RPMI8226 (cell line): ENCODE measurements at regions not wholly inside any gene's neighbourhood (a gene's known extent, or its start where the extent isn't known, plus 50 kb on each side); places are given as distances from the start of the nearest gene placed in this dataset.
"Not testable (repeated sequence)": the region's sequence is repeated elsewhere in the genome, so short reads cannot be mapped to it uniquely, and the experiment has no call there.

ENCODE experiments used
- DNase-seq: peaks from one replicate; pipeline ENCODE4 v3.0.0-alpha.2; 2015

GRCh38 chr2:144630459-144631215 lies 110.7 kb upstream of the ZEB2 start:
- DNase-seq = no peak

- no peak for DNase-seq
Observed at GRCh38 chr2:144629935-144630334, 110.0 kb upstream of the ZEB2 start.

GRCh38 chr2:144628566-144628965 lies 108.6 kb upstream of the ZEB2 start:
- DNase-seq = no peak

GRCh38 chr2:144625626-144626025 lies 105.7 kb upstream of the ZEB2 start:
- DNase-seq = no peak

GRCh38 chr2:144625226-144625625 lies 105.3 kb upstream of the ZEB2 start:
- no peak for DNase-seq

- no peak for DNase-seq
Observed at GRCh38 chr2:144624451-144624850, 104.5 kb upstream of the ZEB2 start.

GRCh38 chr2:144622373-144622772 lies 102.5 kb upstream of the ZEB2 start:
- not testable (repeated sequence) for DNase-seq

GRCh38 chr2:144621266-144621665 lies 101.3 kb upstream of the ZEB2 start:
- DNase-seq = no peak

GRCh38 chr2:144619760-144620159 lies 99.8 kb upstream of the ZEB2 start:
- DNase-seq = no peak

- not testable (repeated sequence) for DNase-seq
Observed at GRCh38 chr2:144617171-144617570, 97.3 kb upstream of the ZEB2 start.

- DNase-seq = no peak
Observed at GRCh38 chr2:144615866-144616565, 96.1 kb upstream of the ZEB2 start.

- peak; percentile 8 for DNase-seq
Observed at GRCh38 chr2:144607891-144608521, 88.1 kb upstream of the ZEB2 start.

GRCh38 chr2:144607099-144607498 lies 87.2 kb upstream of the ZEB2 start:
- DNase-seq = no peak

- no peak for DNase-seq
Observed at GRCh38 chr2:144606466-144607095, 86.7 kb upstream of the ZEB2 start.

GRCh38 chr2:144605231-144605840 lies 85.4 kb upstream of the ZEB2 start:
- DNase-seq = peak; percentile 31

GRCh38 chr2:144603334-144603733 lies 83.4 kb upstream of the ZEB2 start:
- DNase-seq = no peak

GRCh38 chr2:144598906-144599305 lies 79.0 kb upstream of the ZEB2 start:
- no peak for DNase-seq

GRCh38 chr2:144597894-144598593 lies 78.1 kb upstream of the ZEB2 start:
- DNase-seq = no peak

- DNase-seq = no peak
Observed at GRCh38 chr2:144597388-144597787, 77.5 kb upstream of the ZEB2 start.

- DNase-seq = no peak
Observed at GRCh38 chr2:144596073-144596871, 76.4 kb upstream of the ZEB2 start.

- DNase-seq = no peak
Observed at GRCh38 chr2:144595686-144596072, 75.8 kb upstream of the ZEB2 start.

GRCh38 chr2:144595279-144595678 lies 75.4 kb upstream of the ZEB2 start:
- no peak for DNase-seq
